ENCODE measurements at regions not wholly inside any gene's neighbourhood (a gene's known extent, or its start where the extent isn't known, plus 50 kb on each side); places are given as distances from the start of the nearest gene placed in this dataset.
"Not testable (repeated sequence)": the region's sequence is repeated elsewhere in the genome, so short reads cannot be mapped to it uniquely, and the experiment has no call there.

DNA sequence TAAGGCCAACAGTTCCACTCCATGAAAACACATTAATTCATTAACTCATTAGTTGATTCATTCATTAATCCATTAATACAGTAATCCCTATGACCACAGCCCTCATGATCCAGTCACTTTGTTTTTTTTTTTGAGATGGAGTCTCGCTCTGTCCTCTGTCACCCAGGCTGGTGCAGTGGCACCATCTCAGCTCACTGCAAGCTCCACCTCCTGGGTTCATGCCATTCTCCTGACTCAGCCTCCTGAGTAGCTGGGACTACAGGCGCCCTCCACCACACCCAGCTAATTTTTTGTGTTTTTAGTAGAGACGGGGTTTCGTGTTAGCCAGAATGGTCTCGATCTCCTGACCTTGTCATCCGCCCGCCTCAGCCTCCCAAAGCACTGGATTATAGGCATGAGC is 1473.4 kb upstream of the SEL1L start:
- TF ChIP-seq, protein P1, sequence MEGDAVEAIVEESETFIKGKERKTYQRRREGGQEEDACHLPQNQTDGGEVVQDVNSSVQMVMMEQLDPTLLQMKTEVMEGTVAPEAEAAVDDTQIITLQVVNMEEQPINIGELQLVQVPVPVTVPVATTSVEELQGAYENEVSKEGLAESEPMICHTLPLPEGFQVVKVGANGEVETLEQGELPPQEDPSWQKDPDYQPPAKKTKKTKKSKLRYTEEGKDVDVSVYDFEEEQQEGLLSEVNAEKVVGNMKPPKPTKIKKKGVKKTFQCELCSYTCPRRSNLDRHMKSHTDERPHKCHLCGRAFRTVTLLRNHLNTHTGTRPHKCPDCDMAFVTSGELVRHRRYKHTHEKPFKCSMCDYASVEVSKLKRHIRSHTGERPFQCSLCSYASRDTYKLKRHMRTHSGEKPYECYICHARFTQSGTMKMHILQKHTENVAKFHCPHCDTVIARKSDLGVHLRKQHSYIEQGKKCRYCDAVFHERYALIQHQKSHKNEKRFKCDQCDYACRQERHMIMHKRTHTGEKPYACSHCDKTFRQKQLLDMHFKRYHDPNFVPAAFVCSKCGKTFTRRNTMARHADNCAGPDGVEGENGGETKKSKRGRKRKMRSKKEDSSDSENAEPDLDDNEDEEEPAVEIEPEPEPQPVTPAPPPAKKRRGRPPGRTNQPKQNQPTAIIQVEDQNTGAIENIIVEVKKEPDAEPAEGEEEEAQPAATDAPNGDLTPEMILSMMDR (IDR thresholded peaks at IDR 0.05) = not testable (repeated sequence)
- TF ChIP-seq CREM (CRISPR knock-in tag; IDR thresholded peaks at IDR 0.05) = not testable (repeated sequence)

All from WTC11 (cell line).